Endothelial cell (in vitro differentiated cells): ENCODE measurements at regions not wholly inside any gene's neighbourhood (a gene's known extent, or its start where the extent isn't known, plus 50 kb on each side); places are given as distances from the start of the nearest gene placed in this dataset.

Source experiments
- DNase-seq: peaks from one replicate; pipeline ENCODE4 v3.0.0; 2021; ENCODE audit warnings: low spot score
- H3K27ac Mint-ChIP-seq: one replicate; pipeline ENCODE4 v1.8.0; 2021; ENCODE audit warnings: mixed read lengths, inconsistent platforms; ENCODE audit not compliant: unreplicated experiment
- H3K27me3 Mint-ChIP-seq: one replicate; pipeline ENCODE4 v1.8.0; 2021; ENCODE audit warnings: mild to moderate bottlenecking, moderate library complexity, mixed read lengths, inconsistent platforms; ENCODE audit not compliant: unreplicated experiment
- H3K36me3 Mint-ChIP-seq: one replicate; pipeline ENCODE4 v1.8.0; 2021; ENCODE audit warnings: mild to moderate bottlenecking, low read depth, mixed read lengths, inconsistent platforms; ENCODE audit not compliant: unreplicated experiment
- H3K4me1 Mint-ChIP-seq: one replicate; pipeline ENCODE4 v1.8.0; 2021; ENCODE audit warnings: mild to moderate bottlenecking, mixed read lengths, inconsistent platforms; ENCODE audit not compliant: unreplicated experiment
- H3K4me3 Mint-ChIP-seq: one replicate; pipeline ENCODE4 v1.8.0; 2021; ENCODE audit warnings: mild to moderate bottlenecking, mixed read lengths, inconsistent platforms; ENCODE audit not compliant: unreplicated experiment
- H3K9me3 Mint-ChIP-seq: one replicate; pipeline ENCODE4 v1.8.0; 2021; ENCODE audit warnings: mixed read lengths, inconsistent platforms; ENCODE audit not compliant: unreplicated experiment
- TF ChIP-seq, protein P1 (sequence below): fragments of 200-600 bp; sonication (generic); IDR thresholded peaks from one replicate; pipeline ENCODE4 v1.5.0; 2021; ENCODE audit warnings: antibody characterized with exemption; ENCODE audit not compliant: unreplicated experiment

GRCh38 chr11:24091594-24091993 lies 405.3 kb upstream of the LUZP2 start:
- Mint-ChIP-seq H3K4me3 (no peak overlapping the region), H3K36me3 (no peaks in the 10 kb centered on the region), H3K9me3 (no peaks in the 10 kb centered on the region), H3K27me3 (no peaks in the 10 kb centered on the region), H3K27ac (no peak overlapping the region), H3K4me1 (no peaks in the 10 kb centered on the region)
- TF ChIP-seq, protein P1, sequence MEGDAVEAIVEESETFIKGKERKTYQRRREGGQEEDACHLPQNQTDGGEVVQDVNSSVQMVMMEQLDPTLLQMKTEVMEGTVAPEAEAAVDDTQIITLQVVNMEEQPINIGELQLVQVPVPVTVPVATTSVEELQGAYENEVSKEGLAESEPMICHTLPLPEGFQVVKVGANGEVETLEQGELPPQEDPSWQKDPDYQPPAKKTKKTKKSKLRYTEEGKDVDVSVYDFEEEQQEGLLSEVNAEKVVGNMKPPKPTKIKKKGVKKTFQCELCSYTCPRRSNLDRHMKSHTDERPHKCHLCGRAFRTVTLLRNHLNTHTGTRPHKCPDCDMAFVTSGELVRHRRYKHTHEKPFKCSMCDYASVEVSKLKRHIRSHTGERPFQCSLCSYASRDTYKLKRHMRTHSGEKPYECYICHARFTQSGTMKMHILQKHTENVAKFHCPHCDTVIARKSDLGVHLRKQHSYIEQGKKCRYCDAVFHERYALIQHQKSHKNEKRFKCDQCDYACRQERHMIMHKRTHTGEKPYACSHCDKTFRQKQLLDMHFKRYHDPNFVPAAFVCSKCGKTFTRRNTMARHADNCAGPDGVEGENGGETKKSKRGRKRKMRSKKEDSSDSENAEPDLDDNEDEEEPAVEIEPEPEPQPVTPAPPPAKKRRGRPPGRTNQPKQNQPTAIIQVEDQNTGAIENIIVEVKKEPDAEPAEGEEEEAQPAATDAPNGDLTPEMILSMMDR, result no peak
- no peak for DNase-seq

GRCh38 chr11:24093375-24093774 lies 403.5 kb upstream of the LUZP2 start:
- no peaks in the 10 kb centered on the region for H3K36me3 Mint-ChIP-seq
- H3K27ac Mint-ChIP-seq, result no peak overlapping the region
- H3K27me3 Mint-ChIP-seq, result no peaks in the 10 kb centered on the region

DNA sequence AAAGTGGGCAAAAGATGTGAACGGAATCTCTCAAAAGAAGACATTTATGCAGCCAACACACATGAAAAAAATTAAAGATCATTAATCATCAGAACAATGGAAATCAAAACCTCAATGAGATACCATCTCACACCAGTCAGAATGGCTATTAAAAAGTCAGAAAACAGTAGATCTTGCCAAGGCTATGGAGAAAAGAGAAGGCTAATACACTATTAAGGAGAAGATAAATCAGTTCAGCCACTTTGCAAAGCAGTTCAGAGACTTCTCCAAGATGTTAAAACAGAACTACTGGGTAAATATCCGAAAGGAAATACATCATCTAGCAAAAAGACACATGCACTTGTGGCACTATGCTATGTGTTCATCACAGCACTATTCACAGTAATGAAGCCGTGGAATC lies 388.2 kb upstream of the LUZP2 start:
- no peaks in the 10 kb centered on the region for H3K4me1 Mint-ChIP-seq
- no peaks in the 10 kb centered on the region for H3K27me3 Mint-ChIP-seq
- no peak overlapping the region for H3K4me3 Mint-ChIP-seq
- no peak overlapping the region for H3K27ac Mint-ChIP-seq
- DNase-seq, result no peak
- H3K36me3 Mint-ChIP-seq, result peaks cover 8% of the 10 kb centered on the region
- TF ChIP-seq, protein P1, result no peak
- peaks cover 7% of the 10 kb centered on the region for H3K9me3 Mint-ChIP-seq

More at GRCh38 chr11:24093375-24093774, 403.5 kb upstream of the LUZP2 start:
- no peak for DNase-seq
- Mint-ChIP-seq H3K9me3 (no peaks in the 10 kb centered on the region), H3K4me3 (no peak overlapping the region), H3K4me1 (no peaks in the 10 kb centered on the region)
- TF ChIP-seq, protein P1, result no peak

DNA sequence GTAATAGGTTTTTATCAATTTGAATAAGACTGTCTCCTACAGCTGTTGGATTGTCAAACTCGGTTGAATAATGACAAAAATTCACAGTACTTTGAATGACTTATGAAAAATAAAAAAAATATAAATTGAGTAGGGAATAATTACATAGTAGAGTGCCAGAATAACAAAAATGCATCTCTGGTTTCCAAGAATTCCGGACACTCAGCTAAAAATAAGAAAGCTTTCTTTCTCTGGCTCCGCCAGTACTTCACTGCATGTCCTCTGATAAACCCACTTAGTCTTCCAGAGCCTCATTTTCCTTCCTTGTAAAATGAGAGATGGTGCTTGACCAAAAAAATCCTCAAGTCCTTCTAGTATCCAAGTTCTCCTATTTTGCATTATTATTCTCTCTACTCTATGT lies 374.6 kb upstream of the LUZP2 start:
- Mint-ChIP-seq H3K27me3 (no peaks in the 10 kb centered on the region), H3K36me3 (no peaks in the 10 kb centered on the region), H3K4me1 (peaks cover 5% of the 10 kb centered on the region), H3K4me3 (no peak overlapping the region), H3K27ac (no peak overlapping the region), H3K9me3 (no peaks in the 10 kb centered on the region)
- DNase-seq, result no peak
- TF ChIP-seq, protein P1, result no peak

DNA sequence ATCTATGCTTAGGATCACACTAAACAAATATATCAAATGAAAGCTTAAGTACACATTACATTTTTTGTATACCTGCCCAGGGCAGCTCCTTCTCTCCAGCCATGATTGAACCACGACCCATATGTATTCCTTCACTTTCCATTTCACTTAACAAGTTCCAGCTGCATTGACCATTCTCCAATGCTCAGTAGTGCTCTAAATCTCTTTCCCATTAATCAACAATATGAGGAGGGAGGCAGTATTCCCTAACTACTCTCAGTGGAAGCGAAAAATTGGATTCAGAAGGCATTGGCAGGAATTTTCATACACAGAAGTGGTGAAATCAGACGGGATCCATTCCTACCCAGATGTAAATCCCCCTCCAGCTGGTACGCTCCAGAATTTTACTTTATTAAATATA lies 372.0 kb upstream of the LUZP2 start:
- Mint-ChIP-seq H3K36me3 (no peaks in the 10 kb centered on the region), H3K27me3 (no peaks in the 10 kb centered on the region), H3K4me3 (no peak overlapping the region), H3K4me1 (peaks cover 17% of the 10 kb centered on the region), H3K9me3 (no peaks in the 10 kb centered on the region), H3K27ac (no peak overlapping the region)
- DNase-seq, result no peak
- TF ChIP-seq, protein P1, result no peak
